ENCODE measurements at regions not wholly inside any gene's neighbourhood (a gene's known extent, or its start where the extent isn't known, plus 50 kb on each side); places are given as distances from the start of the nearest gene placed in this dataset.

DNA sequence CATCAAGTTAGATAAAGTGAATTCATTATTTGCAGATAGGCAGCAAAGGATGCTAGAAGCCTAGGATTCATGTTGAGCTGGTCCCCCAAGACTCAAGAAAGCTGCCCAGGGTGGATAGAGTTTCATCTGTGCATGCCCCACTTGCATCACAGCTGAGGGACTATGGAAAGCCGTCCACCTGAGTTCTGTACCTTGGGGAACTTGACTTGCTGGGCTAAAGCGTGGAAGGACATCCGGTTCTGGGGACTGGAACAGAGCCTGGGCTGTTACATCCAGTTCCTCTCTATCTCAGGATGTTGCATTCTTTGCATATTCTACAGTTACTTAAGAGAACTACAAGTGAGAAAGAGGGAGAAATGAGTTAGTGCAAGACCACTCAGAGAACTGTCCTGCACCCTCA, 458.4 kb downstream of the SHISA9 start:
- no peak for ATAC-seq (ENCODE audit: low FRiP score in 2 of 2)
- 88 to 94% methylated on average over 2 to 3 of the region's 3 CpGs for WGBS, 2 donors
- no peak overlapping the region for H3K27ac ChIP-seq
- H3K27me3 ChIP-seq, result no peaks in the 10 kb centered on the region
- no peak overlapping the region for H3K4me3 ChIP-seq
- DNase-seq, result no peak
- TF ChIP-seq, protein P1, sequence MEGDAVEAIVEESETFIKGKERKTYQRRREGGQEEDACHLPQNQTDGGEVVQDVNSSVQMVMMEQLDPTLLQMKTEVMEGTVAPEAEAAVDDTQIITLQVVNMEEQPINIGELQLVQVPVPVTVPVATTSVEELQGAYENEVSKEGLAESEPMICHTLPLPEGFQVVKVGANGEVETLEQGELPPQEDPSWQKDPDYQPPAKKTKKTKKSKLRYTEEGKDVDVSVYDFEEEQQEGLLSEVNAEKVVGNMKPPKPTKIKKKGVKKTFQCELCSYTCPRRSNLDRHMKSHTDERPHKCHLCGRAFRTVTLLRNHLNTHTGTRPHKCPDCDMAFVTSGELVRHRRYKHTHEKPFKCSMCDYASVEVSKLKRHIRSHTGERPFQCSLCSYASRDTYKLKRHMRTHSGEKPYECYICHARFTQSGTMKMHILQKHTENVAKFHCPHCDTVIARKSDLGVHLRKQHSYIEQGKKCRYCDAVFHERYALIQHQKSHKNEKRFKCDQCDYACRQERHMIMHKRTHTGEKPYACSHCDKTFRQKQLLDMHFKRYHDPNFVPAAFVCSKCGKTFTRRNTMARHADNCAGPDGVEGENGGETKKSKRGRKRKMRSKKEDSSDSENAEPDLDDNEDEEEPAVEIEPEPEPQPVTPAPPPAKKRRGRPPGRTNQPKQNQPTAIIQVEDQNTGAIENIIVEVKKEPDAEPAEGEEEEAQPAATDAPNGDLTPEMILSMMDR (IDR thresholded peaks at IDR 0.05), result no peak
- no peak for TF ChIP-seq POLR2AphosphoS5 (IDR thresholded peaks at IDR 0.05)
- no peaks in the 10 kb centered on the region for H3K4me1 ChIP-seq
- no peaks in the 10 kb centered on the region for H3K36me3 ChIP-seq
- peaks cover 0 to 14% (median 8%) of the 10 kb centered on the region in 4 donors for H3K9me3 ChIP-seq

DNA sequence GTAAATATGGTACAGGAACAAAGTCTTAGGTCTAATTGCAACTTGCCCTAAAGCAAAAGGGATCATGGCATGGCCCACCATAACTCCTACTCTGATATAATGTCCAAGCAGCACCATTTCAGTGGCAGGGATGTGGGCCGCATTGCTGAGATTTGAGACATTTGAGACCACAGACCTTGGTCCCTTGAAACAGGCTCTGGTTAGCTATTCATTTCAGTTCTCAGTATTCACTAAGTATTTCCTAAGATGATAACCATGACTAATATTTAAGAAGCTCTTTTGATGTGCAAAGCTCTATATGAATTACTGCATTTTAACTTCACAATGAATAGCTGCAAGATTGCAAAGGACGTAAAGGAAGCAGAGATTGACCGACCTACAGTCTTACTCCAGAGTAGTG, 471.0 kb downstream of the SHISA9 start:
- TF ChIP-seq POLR2A (IDR thresholded peaks at IDR 0.05), result no peak
- TF ChIP-seq, protein P1 (IDR thresholded peaks at IDR 0.05), result no peak
- no peak for TF ChIP-seq POLR2AphosphoS5 (IDR thresholded peaks at IDR 0.05)
- no peak for TF ChIP-seq EP300 (IDR thresholded peaks at IDR 0.05)
- DNase-seq (no peak), ATAC-seq (ENCODE audit: low FRiP score in 2 of 2) (no peak)
- 92 to 95% methylated on average over 3 of the region's 3 CpGs for WGBS, 2 donors
- Histone ChIP-seq H3K4me1 (no peaks in the 10 kb centered on the region), H3K9me3 (no peaks in the 10 kb centered on the region), H3K36me3 (no peaks in the 10 kb centered on the region), H3K27me3 (no peaks in the 10 kb centered on the region), H3K27ac (no peak overlapping the region), H3K4me3 (no peak overlapping the region)

DNA sequence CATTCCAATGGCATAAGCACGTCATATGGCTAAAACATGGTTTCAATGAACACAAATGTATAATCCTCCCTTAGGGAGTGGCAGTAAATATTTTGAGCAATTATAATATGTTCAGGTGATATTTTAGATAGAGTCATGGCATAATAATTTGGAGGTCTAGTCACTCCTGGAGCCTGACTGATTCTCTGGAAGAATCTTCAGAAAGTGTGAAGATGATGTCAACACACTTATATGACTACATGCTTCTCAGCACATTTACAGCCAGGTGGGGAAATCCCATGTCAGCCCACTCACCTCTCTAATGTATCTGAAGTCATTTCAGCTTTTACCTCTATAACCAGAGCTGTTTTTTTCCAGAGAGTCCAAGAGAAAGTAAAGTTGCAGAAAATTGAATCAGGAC, 474.8 kb downstream of the SHISA9 start:
- DNase-seq, result no peak
- no peak overlapping the region for H3K4me3 ChIP-seq
- 68 to 74% methylated on average over 1 of the region's 1 CpG for WGBS, 2 donors
- no peaks in the 10 kb centered on the region for H3K4me1 ChIP-seq
- H3K36me3 ChIP-seq, result no peaks in the 10 kb centered on the region
- TF ChIP-seq POLR2AphosphoS5 (IDR thresholded peaks at IDR 0.05) (no peak), POLR2A (IDR thresholded peaks at IDR 0.05) (no peak), EP300 (IDR thresholded peaks at IDR 0.05) (no peak)
- TF ChIP-seq, protein P1 (IDR thresholded peaks at IDR 0.05), result no peak
- ATAC-seq (ENCODE audit: low FRiP score in 2 of 2), result no peak
- no peak overlapping the region for H3K27ac ChIP-seq
- no peaks in the 10 kb centered on the region for H3K27me3 ChIP-seq
- H3K9me3 ChIP-seq, result no peaks in the 10 kb centered on the region

DNA sequence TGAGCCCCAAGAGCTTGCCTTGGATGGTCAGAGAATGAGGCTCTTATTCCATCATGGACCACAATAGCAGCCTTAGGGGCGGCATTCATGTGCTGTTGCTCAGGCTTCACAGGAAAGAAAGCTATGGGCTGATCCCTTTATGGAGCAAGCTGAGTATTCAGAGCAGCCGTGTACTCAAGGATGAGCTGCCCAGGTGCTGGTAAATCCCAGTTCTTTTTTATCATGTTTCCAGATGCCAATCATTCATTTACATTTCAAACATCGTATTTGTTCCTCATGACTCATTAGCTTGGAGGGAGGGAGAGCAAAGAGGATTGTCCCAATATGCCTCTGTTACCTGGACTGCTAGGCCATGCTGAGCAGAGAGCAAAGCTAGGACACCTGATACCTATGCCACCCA, 475.7 kb downstream of the SHISA9 start:
- Histone ChIP-seq H3K4me1 (no peaks in the 10 kb centered on the region), H3K9me3 (no peaks in the 10 kb centered on the region), H3K4me3 (no peak overlapping the region), H3K27me3 (no peaks in the 10 kb centered on the region), H3K36me3 (no peaks in the 10 kb centered on the region), H3K27ac (no peak overlapping the region)
- WGBS, 2 donors, result 60 to 87% methylated on average over 3 of the region's 3 CpGs
- TF ChIP-seq POLR2AphosphoS5 (IDR thresholded peaks at IDR 0.05), result no peak
- DNase-seq (no peak), ATAC-seq (ENCODE audit: low FRiP score in 2 of 2) (no peak)

DNA sequence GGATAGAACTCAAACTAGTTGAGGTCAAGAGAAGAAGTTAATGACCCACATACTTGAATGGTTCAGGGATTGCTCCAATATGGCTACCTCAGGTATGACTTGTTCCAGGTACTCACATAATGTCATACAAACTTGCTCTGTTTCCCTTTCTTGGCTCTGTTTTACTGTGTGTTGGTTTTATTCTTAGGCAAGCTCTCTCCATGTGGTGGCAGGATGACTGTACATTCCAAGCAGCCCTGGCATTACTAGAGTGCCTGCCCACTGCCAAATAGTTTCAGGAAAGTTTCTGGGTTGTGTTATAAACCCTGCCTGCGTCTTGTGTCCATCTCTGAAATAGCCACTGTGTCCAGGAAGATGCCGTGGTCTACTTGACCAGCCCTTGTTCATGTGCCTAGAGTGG, 476.8 kb downstream of the SHISA9 start:
- ATAC-seq (ENCODE audit: low FRiP score in 2 of 2) (no peak), DNase-seq (no peak)
- Histone ChIP-seq H3K27me3 (no peaks in the 10 kb centered on the region), H3K4me3 (no peak overlapping the region), H3K27ac (no peak overlapping the region), H3K4me1 (no peaks in the 10 kb centered on the region), H3K9me3 (no peaks in the 10 kb centered on the region), H3K36me3 (no peaks in the 10 kb centered on the region)
- TF ChIP-seq, protein P1 (IDR thresholded peaks at IDR 0.05), result no peak
- no peak for TF ChIP-seq EP300 (IDR thresholded peaks at IDR 0.05)
- no peak for TF ChIP-seq POLR2A (IDR thresholded peaks at IDR 0.05)
- TF ChIP-seq POLR2AphosphoS5 (IDR thresholded peaks at IDR 0.05), result no peak
- 67 to 72% methylated on average over 2 of the region's 2 CpGs for WGBS, 2 donors

Measured in upper lobe of left lung (tissue), 6 donors.